CD4-positive, alpha-beta T cell (primary cell): ENCODE measurements at regions not wholly inside any gene's neighbourhood (a gene's known extent, or its start where the extent isn't known, plus 50 kb on each side); places are given as distances from the start of the nearest gene placed in this dataset.

ENCODE experiments used
- ATAC-seq: fragments of 200-7000 bp; cut with Tn5 transposase; one replicate; pipeline ENCODE4 v1.10.0; 2022; ENCODE audit warnings: mild to moderate bottlenecking; ENCODE audit not compliant: poor library complexity
- CTCF ChIA-PET: fragments of 350-600 bp; sonication (Branson Sonifier 250); formaldehyde crosslinking; loops from one replicate; lab custom pipeline; 2021; ENCODE audit warnings: antibody characterized with exemption, inconsistent platforms; lab: Charles Lee
- POLR2A ChIA-PET: fragments of 350-600 bp; sonication (Branson Sonifier 250); formaldehyde crosslinking; loops from one replicate; lab custom pipeline; 2021; ENCODE audit warnings: antibody characterized with exemption, inconsistent platforms; lab: Charles Lee
- DNase-seq, 14 experiments: peaks; one replicate each; pipeline ENCODE4 v3.0.0-alpha.2; 2013 to 2020; ENCODE audit warnings: mixed read lengths in 2 of 14
- H3K27ac ChIP-seq, 2 donors: one replicate each; pipeline versions ENCODE4 v1.5.1 to v1.7.0; 2013; ENCODE audit warnings: low read length in 2 of 2, low read depth in 1 of 2, mild to moderate bottlenecking in 1 of 2
- H3K27me3 ChIP-seq, 2 experiments: 1 replicate in 1 of 2; 2 replicates in 1 of 2; pipeline versions ENCODE4 v1.6.1 to v1.7.0; 2013; ENCODE audit warnings: low read length in 2 of 2, control low read depth in 1 of 2, mild to moderate bottlenecking in 1 of 2, moderate library complexity in 1 of 2; ENCODE audit not compliant: insufficient read depth in 2 of 2, control insufficient read depth in 1 of 2
- H3K36me3 ChIP-seq: one replicate; pipeline ENCODE4 v1.6.1; 2013; ENCODE audit warnings: low read length, control low read depth; ENCODE audit not compliant: insufficient read depth
- H3K4me1 ChIP-seq: one replicate; pipeline ENCODE4 v1.6.1; 2013; ENCODE audit warnings: low read length, control low read depth; ENCODE audit not compliant: insufficient read depth
- H3K4me3 ChIP-seq: one replicate; pipeline ENCODE4 v1.5.1; 2013; ENCODE audit warnings: mild to moderate bottlenecking, low read length, moderate library complexity
- H3K9me3 ChIP-seq, 2 experiments: 1 replicate in 1 of 2; 2 replicates in 1 of 2; pipeline versions ENCODE4 v1.6.1 to v1.7.0; 2013; ENCODE audit warnings: low read length in 2 of 2, mild to moderate bottlenecking in 2 of 2, control low read depth in 1 of 2, moderate library complexity in 1 of 2; ENCODE audit not compliant: control insufficient read depth in 1 of 2, insufficient read depth in 1 of 2
- H3K27ac Mint-ChIP-seq: one replicate; pipeline ENCODE4 v1.8.0; 2020; ENCODE audit warnings: mixed read lengths
- H3K27me3 Mint-ChIP-seq: one replicate; pipeline ENCODE4 v1.8.0; 2021; ENCODE audit warnings: mixed read lengths
- H3K36me3 Mint-ChIP-seq: one replicate; pipeline ENCODE4 v1.8.0; 2021; ENCODE audit warnings: low read depth, mixed read lengths
- H3K4me1 Mint-ChIP-seq: one replicate; pipeline ENCODE4 v1.8.0; 2021; ENCODE audit warnings: low read depth, mixed read lengths
- H3K4me3 Mint-ChIP-seq: one replicate; pipeline ENCODE4 v1.8.0; 2020; ENCODE audit warnings: mild to moderate bottlenecking, mixed read lengths
- H3K9me3 Mint-ChIP-seq: one replicate; pipeline ENCODE4 v1.8.0; 2020; ENCODE audit warnings: mixed read lengths
- CTCF ChIP-seq: fragments of 200-600 bp; IDR thresholded peaks from one replicate; pipeline ENCODE4 v1.8.0; 2022; ENCODE audit warnings: antibody characterized with exemption, mild to moderate bottlenecking
- intact Hi-C, 2 experiments: fragments of 100-400 bp; cut with DNase I in 1 of 2; cut with micrococcal nuclease in 1 of 2; formaldehyde crosslinking; loops; one replicate each; pipeline versions ENCODE4 v1.15.1 to v1.9.0; 2023 to 2025; cut with DNase I, micrococcal nuclease

GRCh38 chr6:137601471-137601870, 107.3 kb upstream of the OLIG3 start:
- no peak overlapping the region for H3K4me3 ChIP-seq
- H3K9me3 Mint-ChIP-seq, result peaks cover 4% of the 10 kb centered on the region
- no peaks in the 10 kb centered on the region for H3K4me1 Mint-ChIP-seq
- no peak overlapping the region for H3K4me3 Mint-ChIP-seq
- H3K27me3 ChIP-seq, result peaks cover 8 to 20% of the 10 kb centered on the region in 2 experiments
- no peaks in the 10 kb centered on the region for H3K36me3 ChIP-seq
- no peak for TF ChIP-seq CTCF
- no peak overlapping the region for H3K27ac Mint-ChIP-seq
- H3K9me3 ChIP-seq, result no peaks in the 10 kb centered on the region
- H3K27me3 Mint-ChIP-seq, result peaks cover 38% of the 10 kb centered on the region
- H3K36me3 Mint-ChIP-seq, result no peaks in the 10 kb centered on the region
- ChIA-PET POLR2A (no interaction called here), CTCF (interaction anchor here (1.2 kb wide), 1 partner anchor 12 kb away, joined by 3 read pairs; no protein-coding TSS in a partner anchor)
- intact Hi-C loops, result no loop called here
- DNase-seq, result no peak
- H3K27ac ChIP-seq, result no peak overlapping the region
- H3K4me1 ChIP-seq, result no peaks in the 10 kb centered on the region
- no peak for ATAC-seq

- H3K27ac ChIP-seq, result no peak overlapping the region
- H3K9me3 ChIP-seq, result no peaks in the 10 kb centered on the region
- H3K4me3 ChIP-seq, result no peak overlapping the region
- peaks cover 8 to 20% of the 10 kb centered on the region in 2 experiments for H3K27me3 ChIP-seq
- H3K4me1 ChIP-seq, result no peaks in the 10 kb centered on the region
- DNase-seq, result no peak
- TF ChIP-seq CTCF, result no peak
- H3K4me3 Mint-ChIP-seq, result no peak overlapping the region
- no peaks in the 10 kb centered on the region for H3K36me3 ChIP-seq
- ATAC-seq, result no peak
- no peaks in the 10 kb centered on the region for H3K4me1 Mint-ChIP-seq
- ChIA-PET POLR2A (interaction anchor here (0.6 kb wide), 1 partner anchor 1349 kb away, joined by 3 read pairs; no protein-coding TSS in a partner anchor), CTCF (interaction anchor here (1.2 kb wide), 1 partner anchor 13 kb away, joined by 3 read pairs; no protein-coding TSS in a partner anchor)
- H3K27ac Mint-ChIP-seq, result no peak overlapping the region
- intact Hi-C loops, result no loop called here
- H3K36me3 Mint-ChIP-seq, result no peaks in the 10 kb centered on the region
- no peaks in the 10 kb centered on the region for H3K9me3 Mint-ChIP-seq
- H3K27me3 Mint-ChIP-seq, result peaks cover 43% of the 10 kb centered on the region
Observed at GRCh38 chr6:137602313-137603197, 108.4 kb upstream of the OLIG3 start.

- Histone ChIP-seq H3K4me1 (no peaks in the 10 kb centered on the region), H3K9me3 (peaks cover 0 to 13% of the 10 kb centered on the region in 2 experiments), H3K27me3 (peaks cover 8 to 10% of the 10 kb centered on the region in 2 experiments), H3K4me3 (no peak overlapping the region), H3K27ac (no peak overlapping the region), H3K36me3 (no peaks in the 10 kb centered on the region)
- no peak for DNase-seq
- no peak for TF ChIP-seq CTCF
- intact Hi-C loops, result no loop called here
- CTCF ChIA-PET, result interaction anchor here (1.3 kb wide), 1 partner anchor 21 kb away, joined by 3 read pairs; no protein-coding TSS in a partner anchor
- Mint-ChIP-seq H3K27ac (no peak overlapping the region), H3K36me3 (no peaks in the 10 kb centered on the region), H3K4me3 (no peak overlapping the region), H3K9me3 (peaks cover 3% of the 10 kb centered on the region), H3K27me3 (peaks cover 15% of the 10 kb centered on the region), H3K4me1 (no peaks in the 10 kb centered on the region)
- POLR2A ChIA-PET, result no interaction called here
- no peak for ATAC-seq
Observed at GRCh38 chr6:137610702-137611101, 116.5 kb upstream of the OLIG3 start.
